Mesodermal cell (in vitro differentiated cells): ENCODE measurements at regions not wholly inside any gene's neighbourhood (a gene's known extent, or its start where the extent isn't known, plus 50 kb on each side); places are given as distances from the start of the nearest gene placed in this dataset.
"Not testable (repeated sequence)": the region's sequence is repeated elsewhere in the genome, so short reads cannot be mapped to it uniquely, and the experiment has no call there.

Source experiments
- H3K27ac ChIP-seq: 2 replicates; pipeline ENCODE4 v1.7.0; 2013; ENCODE audit warnings: mild to moderate bottlenecking, low read depth, low read length, moderate library complexity; ENCODE audit not compliant: severe bottlenecking
- H3K36me3 ChIP-seq: 2 replicates; pipeline ENCODE4 v1.7.1; 2013; ENCODE audit warnings: mild to moderate bottlenecking, low read length, moderate library complexity; ENCODE audit not compliant: control insufficient read depth, insufficient read depth
- H3K4me1 ChIP-seq: one replicate; pipeline ENCODE4 v1.7.1; 2013; ENCODE audit warnings: mild to moderate bottlenecking, low read length; ENCODE audit not compliant: insufficient read depth, control insufficient read depth, poor library complexity, severe bottlenecking
- H3K4me3 ChIP-seq: 2 replicates; pipeline ENCODE4 v1.7.0; 2013; ENCODE audit warnings: low read length, control low read depth, mild to moderate bottlenecking; ENCODE audit not compliant: insufficient read depth, poor library complexity, severe bottlenecking; ENCODE audit errors: extremely low read depth
- H3K9me3 ChIP-seq: 2 replicates; pipeline ENCODE4 v1.7.1; 2013; ENCODE audit warnings: mild to moderate bottlenecking, low read length, moderate library complexity; ENCODE audit not compliant: control insufficient read depth
- WGBS, 2 experiments: methylation state at CpG; one replicate each; pipeline ENCODE4 v1.1.5; 2013; ENCODE audit warnings: missing lambda C conversion rate in 2 of 2; ENCODE audit not compliant: insufficient coverage in 2 of 2; 5-methylcytosine and 5-hydroxymethylcytosine counted together

- Histone ChIP-seq H3K4me3 (no peak overlapping the region), H3K27ac (no peak overlapping the region), H3K9me3 (no peaks in the 10 kb centered on the region), H3K4me1 (no peaks in the 10 kb centered on the region), H3K36me3 (no peaks in the 10 kb centered on the region)
- WGBS, 2 experiments: 85 to 92% methylated on average over 4 of the region's 4 CpGs
Measured at GRCh38 chr2:44063033-44063432, 67.2 kb upstream of the LRPPRC start.

GRCh38 chr2:44064281-44064680 is 68.5 kb upstream of the LRPPRC start:
- 95 to 97% methylated on average over 5 to 6 of the region's 6 CpGs for WGBS, 2 experiments

DNA sequence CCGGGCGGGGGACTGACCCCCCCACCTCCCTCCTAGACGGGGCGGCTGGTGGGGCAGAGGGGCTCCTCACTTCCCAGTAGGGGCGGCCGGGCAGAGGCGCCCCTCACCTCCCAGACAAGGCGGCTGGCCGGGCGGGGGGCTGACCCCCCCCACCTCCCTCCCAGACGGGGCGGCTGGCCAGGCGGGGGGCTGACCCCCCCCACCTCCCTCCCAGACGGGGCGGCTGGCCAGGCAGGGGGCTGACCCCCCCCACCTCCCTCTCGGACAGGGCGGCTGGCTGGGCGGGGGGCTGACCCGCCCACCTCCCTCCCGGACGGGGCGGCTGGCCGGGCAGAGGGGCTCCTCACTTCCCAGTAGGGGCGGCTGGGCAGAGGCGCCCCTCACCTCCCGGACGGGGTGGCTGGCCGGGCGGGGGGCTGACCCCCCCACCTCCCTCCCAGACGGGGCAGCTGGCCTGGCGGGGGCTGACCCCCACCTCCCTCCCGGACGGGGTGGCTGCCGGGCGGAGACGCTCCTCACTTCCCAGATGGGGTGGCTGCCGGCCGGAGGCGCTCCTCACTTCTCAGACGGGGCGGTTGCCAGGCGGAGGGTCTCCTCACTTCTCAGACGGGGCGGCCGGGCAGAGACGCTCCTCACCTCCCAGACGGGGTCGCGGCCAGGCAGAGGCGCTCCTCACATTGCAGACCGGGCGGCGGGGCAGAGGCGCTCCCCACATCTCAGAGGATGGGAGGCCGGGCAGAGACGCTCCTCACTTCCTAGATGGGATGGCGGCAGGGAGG is 71.4 kb upstream of the LRPPRC start:
- H3K4me3 ChIP-seq: not testable (repeated sequence)
- 80 to 97% methylated on average over 1 to 13 of the region's 57 CpGs for whole genome bisulfite sequencing, 2 experiments

More at GRCh38 chr2:44064281-44064680, 68.5 kb upstream of the LRPPRC start:
- H3K36me3 ChIP-seq, H3K9me3 ChIP-seq, H3K4me1 ChIP-seq, H3K4me3 ChIP-seq, H3K27ac ChIP-seq: not testable (repeated sequence)

GRCh38 chr2:44067791-44068181 is 72.0 kb upstream of the LRPPRC start:
- not testable (repeated sequence) for H3K4me3 ChIP-seq, H3K4me1 ChIP-seq, H3K27ac ChIP-seq, H3K9me3 ChIP-seq, H3K36me3 ChIP-seq
- 88 to 100% methylated on average over 2 to 6 of the region's 22 CpGs for WGBS, 2 experiments

More for the DNA sequence above, 71.4 kb upstream of the LRPPRC start:
- not testable (repeated sequence) for H3K9me3 ChIP-seq, H3K27ac ChIP-seq, H3K36me3 ChIP-seq, H3K4me1 ChIP-seq

GRCh38 chr2:44071454-44072046 is 75.8 kb upstream of the LRPPRC start:
- 80 to 100% methylated on average over 2 of the region's 2 CpGs for WGBS, 2 experiments
- Histone ChIP-seq H3K9me3 (peaks cover 9% of the 10 kb centered on the region), H3K4me1 (no peaks in the 10 kb centered on the region), H3K4me3 (no peak overlapping the region), H3K36me3 (no peaks in the 10 kb centered on the region), H3K27ac (no peak overlapping the region)

GRCh38 chr2:44073667-44074066 is 77.9 kb upstream of the LRPPRC start:
- no CpG with 5 or more reads among the region's 3 CpGs for WGBS, 2 experiments
- H3K36me3 ChIP-seq, H3K4me1 ChIP-seq, H3K27ac ChIP-seq, H3K4me3 ChIP-seq, H3K9me3 ChIP-seq: not testable (repeated sequence)

GRCh38 chr2:44074795-44075194 is 79.0 kb upstream of the LRPPRC start:
- H3K4me1 ChIP-seq, H3K4me3 ChIP-seq, H3K9me3 ChIP-seq, H3K27ac ChIP-seq, H3K36me3 ChIP-seq: not testable (repeated sequence)
- 90 to 100% methylated on average over 3 to 4 of the region's 10 CpGs for WGBS, 2 experiments

DNA sequence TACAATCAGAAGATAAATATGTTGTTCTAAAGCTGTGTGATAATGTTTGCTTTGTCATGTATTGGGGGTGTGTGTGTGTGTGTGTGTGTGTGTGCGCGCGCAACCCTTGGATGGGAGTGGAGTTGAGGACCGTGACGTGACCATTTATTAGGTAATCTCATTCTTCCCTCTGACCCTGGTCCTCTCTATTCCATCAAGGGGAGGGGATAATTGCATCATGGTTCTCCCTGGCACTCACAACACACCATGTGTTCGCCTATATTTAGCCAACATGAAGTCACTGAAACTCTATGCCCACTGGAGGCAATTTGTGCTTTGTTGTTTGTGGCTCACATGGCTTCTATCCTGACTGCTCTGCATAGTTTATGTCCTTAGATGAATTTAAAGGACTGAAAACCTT is 79.8 kb upstream of the LRPPRC start:
- Histone ChIP-seq H3K4me1 (no peaks in the 10 kb centered on the region), H3K27ac (no peak overlapping the region), H3K9me3 (no peaks in the 10 kb centered on the region), H3K36me3 (no peaks in the 10 kb centered on the region), H3K4me3 (no peak overlapping the region)
- WGBS, 2 experiments: 100% methylated on average over 1 of the region's 6 CpGs; no CpG with 5 or more reads in 1 of the 2 experiments

DNA sequence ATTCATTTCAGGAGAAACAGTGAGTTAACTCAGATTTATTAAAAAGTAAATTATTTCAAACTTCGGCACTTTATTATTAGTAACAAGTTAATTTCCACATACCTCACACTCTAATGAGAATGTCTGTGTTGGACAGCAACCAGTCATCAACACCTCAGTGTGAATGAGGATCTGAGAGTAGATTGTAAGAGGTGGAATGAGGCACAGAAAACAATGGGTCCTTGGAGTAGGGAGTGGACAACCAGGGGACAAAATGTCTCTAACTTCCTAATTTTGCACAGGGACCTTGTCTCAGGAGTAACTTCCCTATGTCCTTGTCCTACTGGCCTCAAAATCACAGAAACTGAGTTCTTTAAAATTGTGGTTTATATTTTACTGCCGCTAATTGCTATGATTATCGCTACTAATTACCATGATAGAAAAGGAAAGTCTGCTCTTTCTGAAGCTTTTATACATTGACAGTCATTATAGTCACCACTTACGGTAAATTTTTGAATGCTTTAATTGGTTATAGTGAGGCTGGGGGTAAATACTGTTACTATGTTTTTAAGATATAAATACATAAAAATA is 82.2 kb upstream of the LRPPRC start:
- H3K36me3 ChIP-seq: no peaks in the 10 kb centered on the region
- no peaks in the 10 kb centered on the region for H3K4me1 ChIP-seq
- no peak overlapping the region for H3K27ac ChIP-seq
- no CpG with 5 or more reads among the region's 4 CpGs for WGBS, 2 experiments
- no peaks in the 10 kb centered on the region for H3K9me3 ChIP-seq
- no peak overlapping the region for H3K4me3 ChIP-seq

DNA sequence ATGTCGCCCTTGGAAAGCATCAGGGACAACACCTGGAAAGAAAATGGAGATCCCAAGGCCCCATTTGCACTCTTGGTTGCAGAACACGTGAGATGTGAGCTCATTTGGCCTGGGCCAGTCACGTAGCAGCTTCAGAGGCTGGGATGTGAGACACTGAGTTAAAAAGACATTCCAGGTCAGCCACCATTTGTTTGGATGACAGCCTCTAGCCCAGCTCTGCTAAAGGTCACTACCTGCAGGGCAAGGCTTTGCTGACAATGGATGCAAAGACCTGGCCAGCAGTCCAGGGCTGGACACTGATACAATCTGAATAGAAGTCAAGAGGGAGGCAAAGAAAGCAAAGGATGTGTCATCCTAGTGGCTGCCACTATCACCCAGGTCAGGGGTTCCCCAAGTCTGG is 83.9 kb upstream of the LRPPRC start:
- WGBS, 2 experiments: 86 to 93% methylated on average over 3 of the region's 3 CpGs
- H3K4me1 ChIP-seq: no peaks in the 10 kb centered on the region
- H3K4me3 ChIP-seq: no peak overlapping the region
- H3K27ac ChIP-seq: no peak overlapping the region
- H3K9me3 ChIP-seq: no peaks in the 10 kb centered on the region
- H3K36me3 ChIP-seq: no peaks in the 10 kb centered on the region

- Histone ChIP-seq H3K4me1 (peaks cover 11% of the 10 kb centered on the region), H3K9me3 (no peaks in the 10 kb centered on the region), H3K36me3 (no peaks in the 10 kb centered on the region), H3K27ac (no peak overlapping the region), H3K4me3 (no peak overlapping the region)
- 88 to 90% methylated on average over 3 to 4 of the region's 4 CpGs for WGBS, 2 experiments
Measured at GRCh38 chr2:44083054-44083453, 85.6 kb upstream of the PPM1B start.
